ENCODE measurements at regions not wholly inside any gene's neighbourhood (a gene's known extent, or its start where the extent isn't known, plus 50 kb on each side); places are given as distances from the start of the nearest gene placed in this dataset.

GRCh38 chr2:34729845-34730244 lies 1130.7 kb upstream of the FAM98A start:
- TF ChIP-seq CTCF (IDR thresholded peaks at IDR 0.05; ENCODE audit: insufficient read depth, low read length, poor library complexity, severe bottlenecking) (no peak), EZH2phosphoT487 (conservative IDR thresholded peaks at IDR 0.05; ENCODE audit: low read length) (no peak)

Data from SU-DHL-6 (cell line).